ENCODE measurements at regions not wholly inside any gene's neighbourhood (a gene's known extent, or its start where the extent isn't known, plus 50 kb on each side); places are given as distances from the start of the nearest gene placed in this dataset.

GRCh38 chr2:144215701-144216675, 303.9 kb downstream of the ZEB2 start (continued):
- TF ChIP-seq HNF4A (conservative IDR thresholded peaks at IDR 0.05) (no peak), MAX (IDR thresholded peaks at IDR 0.05) (no peak), FOXA1 (IDR thresholded peaks at IDR 0.05) (no peak), YY1 (IDR thresholded peaks at IDR 0.05) (no peak)

- H3K27ac ChIP-seq (ENCODE audit: low read depth in 1 of 2, low read length in 2 of 2): no peak overlapping the region
- DNase-seq (ENCODE audit: low spot score): no peak
- H3K9ac ChIP-seq (ENCODE audit: low read depth in 1 of 2, low read length in 2 of 2): no peak overlapping the region
- no peaks in the 10 kb centered on the region for H3K9me3 ChIP-seq (ENCODE audit: control insufficient read depth in 4 of 4, low read length in 3 of 4)
- peaks cover 0 to 6% (median 0%) of the 10 kb centered on the region in 4 donors for H3K4me1 ChIP-seq (ENCODE audit: control insufficient read depth in 4 of 4, insufficient read depth in 4 of 4, low read length in 3 of 4)
- no peak overlapping the region for H3K4me3 ChIP-seq (ENCODE audit: low read depth in 1 of 3, low read length in 3 of 3)
- 98% methylated on average over 1 of the region's 1 CpG for WGBS
- H3K27me3 ChIP-seq (ENCODE audit: control insufficient read depth in 4 of 4, insufficient read depth in 4 of 4, low read length in 3 of 4): no peaks in the 10 kb centered on the region
- TF ChIP-seq TAF1 (conservative IDR thresholded peaks at IDR 0.05): no peak
- TF ChIP-seq YY1 (IDR thresholded peaks at IDR 0.05): no peak
- TF ChIP-seq HNF4G (IDR thresholded peaks at IDR 0.05): no peak
- no peak for TF ChIP-seq ZBTB33 (IDR thresholded peaks at IDR 0.05)
- no peak for TF ChIP-seq HNF4A (conservative IDR thresholded peaks at IDR 0.05)
- no peak for TF ChIP-seq JUND (IDR thresholded peaks at IDR 0.05)
- TF ChIP-seq FOXA1 (IDR thresholded peaks at IDR 0.05): no peak
- TF ChIP-seq EGR1 (IDR thresholded peaks at IDR 0.05; ENCODE audit: low read depth in 2 of 2): no peak
- TF ChIP-seq NR2F2 (IDR thresholded peaks at IDR 0.05): no peak
- H3K36me3 ChIP-seq (ENCODE audit: control insufficient read depth in 4 of 4, insufficient read depth in 3 of 4, low read depth in 1 of 4, low read length in 3 of 4): no peaks in the 10 kb centered on the region
Observed at GRCh38 chr2:144215207-144215606, 304.7 kb downstream of the ZEB2 start.

GRCh38 chr2:144213797-144214196, 306.1 kb downstream of the ZEB2 start:
- no peak overlapping the region for H3K9ac ChIP-seq (ENCODE audit: low read depth in 1 of 2, low read length in 2 of 2)
- TF ChIP-seq EGR1 (IDR thresholded peaks at IDR 0.05; ENCODE audit: low read depth in 2 of 2): no peak
- TF ChIP-seq FOXA1 (IDR thresholded peaks at IDR 0.05): no peak
- TF ChIP-seq JUND (IDR thresholded peaks at IDR 0.05): no peak
- TF ChIP-seq CTCF (IDR thresholded peaks at IDR 0.05; ENCODE audit: low read depth, low read length, missing input control): no peak
- no peak for TF ChIP-seq REST (IDR thresholded peaks at IDR 0.05)
- no peak for TF ChIP-seq ATF3 (IDR thresholded peaks at IDR 0.05)
- TF ChIP-seq RAD21 (IDR thresholded peaks at IDR 0.05): no peak
- no peak for TF ChIP-seq NR2F2 (IDR thresholded peaks at IDR 0.05)
- TF ChIP-seq GABPA (IDR thresholded peaks at IDR 0.05 in 1 of 2, conservative IDR thresholded peaks at IDR 0.05 in 1 of 2): no peak
- no peak for TF ChIP-seq FOXA2 (IDR thresholded peaks at IDR 0.05)
- no peak for TF ChIP-seq ZBTB33 (IDR thresholded peaks at IDR 0.05)
- H3K9me3 ChIP-seq (ENCODE audit: control insufficient read depth in 4 of 4, low read length in 3 of 4): no peaks in the 10 kb centered on the region
- no peak overlapping the region for H3K4me3 ChIP-seq (ENCODE audit: low read depth in 1 of 3, low read length in 3 of 3)
- H3K27ac ChIP-seq (ENCODE audit: low read depth in 1 of 2, low read length in 2 of 2): no peak overlapping the region
- no peak for DNase-seq (ENCODE audit: low spot score)
- WGBS: 89% methylated on average over 2 of the region's 2 CpGs
- no peaks in the 10 kb centered on the region for H3K27me3 ChIP-seq (ENCODE audit: control insufficient read depth in 4 of 4, insufficient read depth in 4 of 4, low read length in 3 of 4)
- H3K36me3 ChIP-seq (ENCODE audit: control insufficient read depth in 4 of 4, insufficient read depth in 3 of 4, low read depth in 1 of 4, low read length in 3 of 4): no peaks in the 10 kb centered on the region
- peaks cover 0 to 6% (median 0%) of the 10 kb centered on the region in 4 donors for H3K4me1 ChIP-seq (ENCODE audit: control insufficient read depth in 4 of 4, insufficient read depth in 4 of 4, low read length in 3 of 4)
